ENCODE measurements at regions not wholly inside any gene's neighbourhood (a gene's known extent, or its start where the extent isn't known, plus 50 kb on each side); places are given as distances from the start of the nearest gene placed in this dataset.

- H3K27me3 ChIP-seq (ENCODE audit: insufficient read depth, low read length) = no peaks in the 10 kb centered on the region
- no peak overlapping the region for H4K91ac ChIP-seq (ENCODE audit: insufficient read length, low read depth, low read length)
- H3K4me3 Mint-ChIP-seq = no peak overlapping the region
- H3K27ac Mint-ChIP-seq = no peak overlapping the region
- H2BK15ac ChIP-seq (ENCODE audit: low read depth, low read length) = no peak overlapping the region
- H3K27ac ChIP-seq (ENCODE audit: insufficient read length, low read depth, low read length) = no peak overlapping the region
- H3K4me1 ChIP-seq (ENCODE audit: insufficient read depth, low read length) = no peaks in the 10 kb centered on the region
- no peak overlapping the region for H3K4ac ChIP-seq (ENCODE audit: low read depth, low read length)
- no peak overlapping the region for H3K23ac ChIP-seq (ENCODE audit: insufficient read length, low read depth, low read length)
- no peak overlapping the region for H3K14ac ChIP-seq (ENCODE audit: insufficient read depth, low read length)
- no peaks in the 10 kb centered on the region for H3K23me2 ChIP-seq (ENCODE audit: insufficient read length, low read depth, low read length, poor library complexity, severe bottlenecking)
- H3K9me3 Mint-ChIP-seq = peaks cover 0 to 3% of the 10 kb centered on the region in 2 experiments; a peak in 2 of 5 replicates
- H3K4me2 ChIP-seq (ENCODE audit: insufficient read depth, insufficient read length, low read length) = no peak overlapping the region
- H3K79me1 ChIP-seq (ENCODE audit: insufficient read depth, low read depth, low read length, poor library complexity, severe bottlenecking) = no peaks in the 10 kb centered on the region
- H3K9ac ChIP-seq (ENCODE audit: extremely low read depth, insufficient read length, low read length) = no peak overlapping the region
- no peak overlapping the region for H3K56ac ChIP-seq (ENCODE audit: insufficient read length, low read depth, low read length)
- H3K79me2 ChIP-seq (ENCODE audit: insufficient read depth, low read length) = no peaks in the 10 kb centered on the region
- no peak overlapping the region for H4K5ac ChIP-seq (ENCODE audit: insufficient read length, low read depth, low read length)
- no peak overlapping the region for H4K8ac ChIP-seq (replicated peaks; ENCODE audit: insufficient read length, low read depth, low read length)
- H2BK12ac ChIP-seq (ENCODE audit: insufficient read length, low read depth, low read length) = no peak overlapping the region
- no peak overlapping the region for H2AK5ac ChIP-seq (ENCODE audit: insufficient read length, low read length)
- no peak overlapping the region for H3T11ph ChIP-seq (ENCODE audit: low read length)
- H3K9me3 ChIP-seq (ENCODE audit: control insufficient read depth, low read depth, low read length) = no peaks in the 10 kb centered on the region
- no peak for DNase-seq
- WGBS (ENCODE audit: extremely low coverage, insufficient read length, low lambda C conversion rate) = no CpG with 5 or more reads among the region's 2 CpGs
- H3K4me1 Mint-ChIP-seq = no peaks in the 10 kb centered on the region
- H2BK5ac ChIP-seq (ENCODE audit: insufficient read length, low read length) = no peak overlapping the region
- H3K18ac ChIP-seq (ENCODE audit: insufficient read length, low read depth, low read length) = no peak overlapping the region
- H4K20me1 ChIP-seq (ENCODE audit: control insufficient read depth, insufficient read depth, insufficient read length) = no peaks in the 10 kb centered on the region
- no peak for TF ChIP-seq CTCF (conservative IDR thresholded peaks at IDR 0.05)
- H2BK20ac ChIP-seq (ENCODE audit: low read depth, low read length, poor library complexity, severe bottlenecking) = no peak overlapping the region
- H2AFZ ChIP-seq (ENCODE audit: low read length) = no peak overlapping the region
- no peaks in the 10 kb centered on the region; a peak in 1 of 7 replicates for H3K36me3 Mint-ChIP-seq (ENCODE audit: insufficient read depth in 1 of 3, low read depth in 3 of 3)
- H2BK120ac ChIP-seq (ENCODE audit: low read depth, low read length, poor library complexity, severe bottlenecking) = no peak overlapping the region
- H3K27me3 Mint-ChIP-seq (ENCODE audit: low read depth) = no peaks in the 10 kb centered on the region; the same call in 1 of the 2 replicates
Measured at GRCh38 chr5:27906481-27906880, 868.1 kb upstream of the CDH9 start.

Data from H9 (cell line).